Panc1 (cell line): ENCODE measurements at regions not wholly inside any gene's neighbourhood (a gene's known extent, or its start where the extent isn't known, plus 50 kb on each side); places are given as distances from the start of the nearest gene placed in this dataset.

Experiments used
- ATAC-seq: fragments of 200-7000 bp; cut with Tn5 transposase; 2 replicates; pipeline ENCODE4 v1.9.1; 2020; ENCODE audit warnings: mild to moderate bottlenecking, moderate library complexity
- BruUV-seq: library from RNA; stranded (reverse); fragments of 400-500 nt; replicated peaks from 2 replicates; lab custom pipeline; 2021; lab: Mats Ljungman, UMichigan
- CTCF ChIA-PET: fragments of 300-600 bp; sonication (Branson Sonifier 250); formaldehyde crosslinking; loops from one replicate; lab custom pipeline; 2022; ENCODE audit warnings: antibody characterized with exemption; lab: Charles Lee
- POLR2A ChIA-PET: fragments of 300-600 bp; sonication (Branson Sonifier 250); formaldehyde crosslinking; loops from one replicate; lab custom pipeline; 2022; ENCODE audit warnings: antibody characterized with exemption; lab: Charles Lee
- DNase-seq: peaks from one replicate; pipeline ENCODE4 v3.0.0-alpha.2; 2010; ENCODE audit warnings: low read depth, low spot score
- H3K27ac ChIP-seq: 2 replicates; pipeline ENCODE4 v1.5.1; 2011; ENCODE audit warnings: mild to moderate bottlenecking, low read length, inconsistent platforms
- H3K27me3 ChIP-seq: fragments of 200-500 bp; sonication (Bioruptor generic); 2 replicates; pipeline ENCODE4 v1.6.0; 2014; ENCODE audit warnings: low read length, inconsistent platforms; ENCODE audit not compliant: control insufficient read depth, insufficient read depth
- H3K36me3 ChIP-seq: fragments of 200-500 bp; sonication (Bioruptor generic); 2 replicates; pipeline ENCODE4 v1.5.1; 2014; ENCODE audit warnings: inconsistent platforms, mild to moderate bottlenecking, low read length, moderate library complexity; ENCODE audit not compliant: control insufficient read depth, insufficient read depth
- H3K4me1 ChIP-seq: 2 replicates; pipeline ENCODE4 v1.5.1; 2011; ENCODE audit warnings: inconsistent platforms, mild to moderate bottlenecking, low read length, moderate library complexity; ENCODE audit not compliant: control insufficient read depth, insufficient read depth
- H3K4me3 ChIP-seq, 2 experiments: 2 replicates each; pipeline ENCODE4 v1.5.1; 2011 to 2012; ENCODE audit warnings: low read depth in 2 of 2, low read length in 2 of 2, mild to moderate bottlenecking in 2 of 2, inconsistent platforms in 1 of 2, moderate library complexity in 1 of 2
- H3K9me3 ChIP-seq: fragments of 200-500 bp; sonication (Bioruptor generic); 2 replicates; pipeline ENCODE4 v1.5.1; 2014; ENCODE audit warnings: low read depth, mild to moderate bottlenecking, inconsistent platforms, low read length, moderate library complexity; ENCODE audit not compliant: control insufficient read depth, insufficient read depth
- POLR2AphosphoS5 ChIP-seq: IDR thresholded peaks from 2 replicates; pipeline ENCODE4 v1.6.1; 2012; ENCODE audit warnings: mild to moderate bottlenecking, low read depth, low read length, moderate library complexity
- SIN3A ChIP-seq: IDR thresholded peaks from 2 replicates; pipeline ENCODE4 v1.6.1; 2012; ENCODE audit warnings: low read depth, mild to moderate bottlenecking, low read length, moderate library complexity, borderline replicate concordance; ENCODE audit not compliant: insufficient read depth
- TCF7L2 ChIP-seq: IDR thresholded peaks from 2 replicates; pipeline ENCODE4 v1.6.1; 2011; ENCODE audit warnings: mild to moderate bottlenecking, low read depth, low read length, inconsistent platforms
- in situ Hi-C: cut with HindIII; loops from 2 replicates; pipeline ENCODE4 v1.10.0; 2016; ENCODE audit warnings: low sequenced_read_pairs, low pct_unique_long_range_greater_than_20kb
- intact Hi-C: fragments of 100-400 bp; cut with micrococcal nuclease; formaldehyde crosslinking; loops from one replicate; pipeline ENCODE4 v1.10.0; 2022; ENCODE audit not compliant: unreplicated experiment
- TF ChIP-seq, protein P1 (sequence below): fragments of 450-650 bp; IDR thresholded peaks from 2 replicates; pipeline ENCODE4 v1.5.1; 2017; ENCODE audit warnings: mild to moderate bottlenecking
- TF ChIP-seq, protein P2 (sequence below), 2 experiments: IDR thresholded peaks; 2 replicates each; pipeline ENCODE4 v1.6.1; 2011 to 2012; ENCODE audit warnings: low read depth in 2 of 2, control low read depth in 1 of 2, low read length in 1 of 2, mild to moderate bottlenecking in 1 of 2, moderate library complexity in 1 of 2; ENCODE audit not compliant: insufficient read depth in 1 of 2

DNA sequence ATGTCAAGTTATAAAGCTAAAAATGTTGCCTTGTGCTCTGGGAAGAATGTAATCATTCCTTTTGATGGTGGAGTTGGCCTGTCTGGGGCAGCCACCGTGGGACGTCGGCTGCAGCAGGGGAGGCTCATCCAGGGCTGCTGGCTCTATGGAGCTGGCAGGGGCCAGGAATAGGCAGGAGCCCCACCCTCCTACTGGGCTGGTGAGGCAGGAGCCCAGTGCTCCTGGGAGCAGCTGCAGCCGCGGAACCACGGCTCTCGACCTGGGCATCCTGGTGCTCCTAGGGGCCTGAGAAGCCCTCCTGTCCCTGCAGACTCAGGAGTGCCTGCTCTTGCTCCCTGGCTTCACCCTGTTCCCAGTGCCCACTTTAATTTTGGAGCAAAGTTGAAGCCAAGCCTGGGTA lies 127.1 kb downstream of the DIPK2A start:
- in situ Hi-C loops (no loop called here), intact Hi-C loops (no loop called here)
- ChIA-PET CTCF (no interaction called here), POLR2A (no interaction called here)
- no peaks in the 10 kb centered on the region for H3K4me1 ChIP-seq
- DNase-seq, result no peak
- TF ChIP-seq TCF7L2 (no peak), SIN3A (no peak), POLR2AphosphoS5 (no peak)
- TF ChIP-seq, protein P1, sequence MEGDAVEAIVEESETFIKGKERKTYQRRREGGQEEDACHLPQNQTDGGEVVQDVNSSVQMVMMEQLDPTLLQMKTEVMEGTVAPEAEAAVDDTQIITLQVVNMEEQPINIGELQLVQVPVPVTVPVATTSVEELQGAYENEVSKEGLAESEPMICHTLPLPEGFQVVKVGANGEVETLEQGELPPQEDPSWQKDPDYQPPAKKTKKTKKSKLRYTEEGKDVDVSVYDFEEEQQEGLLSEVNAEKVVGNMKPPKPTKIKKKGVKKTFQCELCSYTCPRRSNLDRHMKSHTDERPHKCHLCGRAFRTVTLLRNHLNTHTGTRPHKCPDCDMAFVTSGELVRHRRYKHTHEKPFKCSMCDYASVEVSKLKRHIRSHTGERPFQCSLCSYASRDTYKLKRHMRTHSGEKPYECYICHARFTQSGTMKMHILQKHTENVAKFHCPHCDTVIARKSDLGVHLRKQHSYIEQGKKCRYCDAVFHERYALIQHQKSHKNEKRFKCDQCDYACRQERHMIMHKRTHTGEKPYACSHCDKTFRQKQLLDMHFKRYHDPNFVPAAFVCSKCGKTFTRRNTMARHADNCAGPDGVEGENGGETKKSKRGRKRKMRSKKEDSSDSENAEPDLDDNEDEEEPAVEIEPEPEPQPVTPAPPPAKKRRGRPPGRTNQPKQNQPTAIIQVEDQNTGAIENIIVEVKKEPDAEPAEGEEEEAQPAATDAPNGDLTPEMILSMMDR, result no peak
- TF ChIP-seq, protein P2, sequence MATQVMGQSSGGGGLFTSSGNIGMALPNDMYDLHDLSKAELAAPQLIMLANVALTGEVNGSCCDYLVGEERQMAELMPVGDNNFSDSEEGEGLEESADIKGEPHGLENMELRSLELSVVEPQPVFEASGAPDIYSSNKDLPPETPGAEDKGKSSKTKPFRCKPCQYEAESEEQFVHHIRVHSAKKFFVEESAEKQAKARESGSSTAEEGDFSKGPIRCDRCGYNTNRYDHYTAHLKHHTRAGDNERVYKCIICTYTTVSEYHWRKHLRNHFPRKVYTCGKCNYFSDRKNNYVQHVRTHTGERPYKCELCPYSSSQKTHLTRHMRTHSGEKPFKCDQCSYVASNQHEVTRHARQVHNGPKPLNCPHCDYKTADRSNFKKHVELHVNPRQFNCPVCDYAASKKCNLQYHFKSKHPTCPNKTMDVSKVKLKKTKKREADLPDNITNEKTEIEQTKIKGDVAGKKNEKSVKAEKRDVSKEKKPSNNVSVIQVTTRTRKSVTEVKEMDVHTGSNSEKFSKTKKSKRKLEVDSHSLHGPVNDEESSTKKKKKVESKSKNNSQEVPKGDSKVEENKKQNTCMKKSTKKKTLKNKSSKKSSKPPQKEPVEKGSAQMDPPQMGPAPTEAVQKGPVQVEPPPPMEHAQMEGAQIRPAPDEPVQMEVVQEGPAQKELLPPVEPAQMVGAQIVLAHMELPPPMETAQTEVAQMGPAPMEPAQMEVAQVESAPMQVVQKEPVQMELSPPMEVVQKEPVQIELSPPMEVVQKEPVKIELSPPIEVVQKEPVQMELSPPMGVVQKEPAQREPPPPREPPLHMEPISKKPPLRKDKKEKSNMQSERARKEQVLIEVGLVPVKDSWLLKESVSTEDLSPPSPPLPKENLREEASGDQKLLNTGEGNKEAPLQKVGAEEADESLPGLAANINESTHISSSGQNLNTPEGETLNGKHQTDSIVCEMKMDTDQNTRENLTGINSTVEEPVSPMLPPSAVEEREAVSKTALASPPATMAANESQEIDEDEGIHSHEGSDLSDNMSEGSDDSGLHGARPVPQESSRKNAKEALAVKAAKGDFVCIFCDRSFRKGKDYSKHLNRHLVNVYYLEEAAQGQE (IDR thresholded peaks at IDR 0.05; ENCODE audit: insufficient read depth in 1 of 2, low read depth in 2 of 2, low read length in 1 of 2), result no peak
- BruUV-seq, result no TSS peak
- H3K4me3 ChIP-seq, result no peak overlapping the region
- ATAC-seq, result no peak
- H3K36me3 ChIP-seq, result no peaks in the 10 kb centered on the region
- H3K9me3 ChIP-seq, result no peaks in the 10 kb centered on the region
- no peaks in the 10 kb centered on the region for H3K27me3 ChIP-seq
- no peak overlapping the region for H3K27ac ChIP-seq

DNA sequence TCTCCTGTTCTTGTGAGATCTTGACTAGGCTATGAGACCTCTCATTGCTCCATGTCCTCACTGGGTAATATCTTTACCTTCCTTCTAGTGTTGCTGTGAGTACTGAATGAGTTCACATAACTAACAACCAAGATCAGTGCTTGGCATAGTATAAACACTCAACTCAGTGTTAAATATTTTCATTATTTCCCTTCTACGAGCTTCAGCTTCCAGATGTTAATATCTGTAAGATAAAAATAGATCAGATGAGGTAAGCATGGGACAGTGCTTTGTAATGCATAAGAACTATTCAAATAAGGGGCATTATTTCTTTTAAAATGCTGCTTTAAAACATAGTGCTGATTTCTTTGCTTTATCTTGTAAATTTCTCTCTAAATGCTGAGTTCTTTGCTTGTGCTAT lies 130.8 kb downstream of the DIPK2A start:
- DNase-seq (no peak), ATAC-seq (no peak)
- H3K4me3 ChIP-seq, result no peak overlapping the region
- no TSS peak for BruUV-seq
- H3K4me1 ChIP-seq, result no peaks in the 10 kb centered on the region
- H3K36me3 ChIP-seq, result no peaks in the 10 kb centered on the region
- in situ Hi-C loops (no loop called here), intact Hi-C loops (no loop called here)
- no peak overlapping the region for H3K27ac ChIP-seq
- no peaks in the 10 kb centered on the region for H3K27me3 ChIP-seq
- ChIA-PET CTCF (no interaction called here), POLR2A (no interaction called here)
- TF ChIP-seq, protein P1, result no peak
- TF ChIP-seq SIN3A (no peak), POLR2AphosphoS5 (no peak), TCF7L2 (no peak)
- TF ChIP-seq, protein P2 (IDR thresholded peaks at IDR 0.05; ENCODE audit: insufficient read depth in 1 of 2, low read depth in 2 of 2, low read length in 1 of 2), result no peak
- no peaks in the 10 kb centered on the region for H3K9me3 ChIP-seq
